GM12873 (cell line): ENCODE measurements at regions not wholly inside any gene's neighbourhood (a gene's known extent, or its start where the extent isn't known, plus 50 kb on each side); places are given as distances from the start of the nearest gene placed in this dataset.

ENCODE experiments used
- CTCF ChIP-seq: IDR thresholded peaks from 2 replicates; pipeline ENCODE4 v1.5.1; 2012; ENCODE audit warnings: low read depth, mild to moderate bottlenecking, moderate library complexity, low read length, control low read depth; ENCODE audit not compliant: insufficient read depth; ENCODE audit errors: missing control alignments

DNA sequence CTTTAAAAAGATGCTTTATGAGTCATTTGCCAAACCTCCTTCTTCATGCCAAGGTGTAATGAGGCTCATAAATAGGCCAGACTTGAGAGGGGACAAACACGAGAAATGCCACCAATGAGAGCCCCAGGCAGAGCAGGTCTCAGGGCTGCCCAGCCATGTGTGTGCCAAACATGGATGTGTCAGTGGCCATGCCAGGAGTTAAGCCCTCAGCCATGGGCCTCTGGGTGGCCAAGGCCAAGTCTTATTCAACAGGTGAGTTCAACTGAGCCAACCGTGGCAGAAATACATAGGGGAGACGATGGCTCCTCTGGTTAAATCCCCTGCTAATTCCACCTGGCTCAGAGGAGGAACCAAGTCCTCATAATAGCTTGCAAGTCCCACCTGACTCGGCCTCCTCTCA lies 358.8 kb downstream of the PREX1 start:
- no peak for TF ChIP-seq CTCF

DNA sequence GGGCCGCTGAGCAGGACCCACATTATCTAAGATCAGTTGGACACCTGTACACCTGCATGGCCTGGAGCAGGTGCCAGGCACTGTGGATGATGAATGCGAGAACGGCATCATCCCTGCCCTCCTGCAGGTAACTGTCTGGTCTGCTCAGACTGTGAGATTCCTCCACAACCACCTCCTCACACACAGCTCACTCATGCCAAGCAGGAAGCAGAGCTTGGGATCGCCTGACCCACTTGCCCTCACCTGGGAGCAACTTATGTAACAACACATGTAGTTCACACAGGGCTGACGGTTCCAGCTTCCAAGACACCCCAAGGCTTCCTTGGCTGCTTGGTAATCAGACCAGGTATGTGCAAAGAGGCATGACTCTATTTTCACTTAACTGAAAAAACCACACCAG lies 359.2 kb downstream of the PREX1 start:
- no peak for TF ChIP-seq CTCF

DNA sequence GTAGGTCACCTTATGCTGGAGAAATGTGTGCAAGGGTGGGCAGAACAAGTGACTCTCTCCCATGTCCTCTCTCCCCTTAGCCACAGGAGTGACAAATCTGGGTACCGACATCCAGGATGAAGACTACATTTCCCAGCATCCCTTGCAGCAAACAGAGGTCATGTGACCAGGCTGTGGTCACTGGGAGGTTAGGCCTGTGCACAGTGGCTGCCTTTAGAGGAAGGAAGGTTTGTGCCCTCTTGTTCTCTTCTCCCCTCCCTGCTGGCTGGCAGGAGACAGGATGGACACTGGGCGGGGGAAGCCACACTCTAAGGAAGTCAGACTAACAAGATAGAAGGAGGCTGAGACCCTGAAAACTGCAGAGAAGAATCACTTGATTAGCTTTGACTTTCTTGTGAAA lies 360.2 kb downstream of the PREX1 start:
- no peak for TF ChIP-seq CTCF

GRCh38 chr20:48465271-48465670 lies 362.5 kb downstream of the PREX1 start:
- TF ChIP-seq CTCF = no peak

DNA sequence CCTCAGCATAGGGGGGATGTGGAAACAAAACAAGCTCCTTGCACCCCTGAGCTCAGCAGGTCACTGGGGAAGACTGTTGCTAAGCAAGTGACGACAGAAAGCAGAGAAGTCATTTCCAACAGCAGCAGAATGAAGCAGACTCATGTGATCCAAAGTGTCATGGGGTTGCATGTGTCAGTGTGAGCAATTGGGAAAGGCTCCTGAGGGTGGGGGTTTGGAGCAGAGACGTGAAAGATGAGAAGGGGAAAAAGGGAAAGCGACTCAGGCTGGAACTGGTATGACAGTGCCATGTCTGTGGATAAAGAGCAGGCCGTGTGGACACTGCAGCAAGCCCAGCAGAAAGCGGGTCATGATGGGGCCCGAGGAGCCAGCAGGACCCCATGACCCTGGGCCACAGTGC lies 363.9 kb downstream of the PREX1 start:
- TF ChIP-seq CTCF = no peak

DNA sequence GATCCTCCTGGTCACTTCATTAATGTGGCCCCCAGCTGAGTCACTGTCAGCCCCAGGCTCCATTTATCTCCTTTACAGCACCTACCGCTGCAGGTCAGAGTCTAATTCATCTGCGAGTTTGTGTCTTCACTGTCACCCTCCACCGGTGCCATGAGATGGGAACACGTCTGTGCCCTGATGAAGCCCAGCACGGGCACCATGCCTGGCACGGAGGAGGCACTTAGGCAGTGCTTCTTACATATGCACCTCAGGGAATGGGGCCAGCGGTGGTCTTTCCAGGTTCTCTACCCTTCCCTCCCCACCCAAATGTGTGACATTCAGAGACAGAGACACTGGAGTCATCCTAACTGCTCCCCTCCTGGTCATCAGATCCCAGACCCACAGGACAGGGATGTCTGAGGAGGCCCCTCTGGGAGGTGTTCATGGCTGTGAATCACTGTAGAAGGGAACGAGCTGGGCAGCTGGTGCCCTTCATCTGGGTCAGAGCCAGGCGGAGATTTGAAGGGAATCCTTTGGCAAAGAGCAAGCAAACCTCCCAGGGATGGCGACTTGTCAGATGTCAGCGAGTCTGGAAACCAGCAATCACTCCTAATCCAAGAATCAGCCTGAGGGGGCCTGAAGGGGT lies 364.6 kb downstream of the PREX1 start:
- no peak for TF ChIP-seq CTCF

- no peak for TF ChIP-seq CTCF
Measured at GRCh38 chr20:48461735-48462119, 366.1 kb downstream of the PREX1 start.

DNA sequence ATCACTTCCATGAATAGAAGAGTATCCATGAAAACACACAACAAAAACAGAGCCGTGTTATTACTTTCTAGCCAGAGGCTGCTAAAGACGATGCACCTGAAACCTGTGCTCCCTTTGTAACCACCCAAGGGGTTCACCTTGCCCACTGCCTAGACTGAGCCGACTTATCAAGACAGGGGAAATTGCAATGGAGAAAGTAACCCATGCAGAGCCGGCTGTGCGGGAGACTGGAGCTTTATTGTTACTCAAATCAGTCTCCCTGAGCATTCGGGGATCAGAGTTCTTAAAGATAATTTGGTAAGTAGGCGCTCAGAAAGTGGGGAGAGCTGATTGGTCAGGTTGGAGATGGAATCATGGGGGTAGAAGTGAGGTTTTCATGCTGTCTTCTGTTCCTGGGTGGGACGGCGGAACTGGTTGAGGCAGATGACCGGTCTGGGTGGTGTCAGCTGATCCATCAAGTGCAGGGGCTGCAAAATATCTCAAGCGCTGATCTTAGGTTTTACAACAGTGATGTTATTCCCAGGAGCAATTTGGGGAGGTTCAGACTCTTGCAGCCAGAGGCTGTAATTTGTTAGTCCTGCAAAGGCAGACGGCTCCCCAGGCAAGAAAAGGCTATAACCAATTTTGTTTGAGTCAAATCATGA lies 366.6 kb downstream of the PREX1 start:
- TF ChIP-seq CTCF = no peak
